ENCODE measurements at regions not wholly inside any gene's neighbourhood (a gene's known extent, or its start where the extent isn't known, plus 50 kb on each side); places are given as distances from the start of the nearest gene placed in this dataset.

DNA sequence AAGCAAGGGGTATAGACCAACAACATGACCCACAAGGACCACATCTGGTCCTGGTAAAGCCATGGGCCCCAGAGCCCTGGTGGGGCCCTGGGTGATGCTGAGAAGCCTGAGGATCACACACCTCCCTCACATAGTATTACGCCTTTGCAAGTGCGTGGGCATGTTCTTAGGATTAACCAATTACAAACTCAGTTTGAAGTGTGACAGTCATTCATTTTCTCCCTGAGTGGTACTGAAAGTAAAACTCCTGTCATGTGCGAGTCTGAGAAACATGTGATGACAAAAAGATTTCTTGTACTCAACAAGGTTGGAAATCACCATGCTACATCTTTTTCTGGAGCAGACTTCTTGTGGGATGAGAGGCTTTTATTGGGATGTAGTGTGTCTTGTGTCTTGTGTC is 315.3 kb upstream of the DUSP10 start:
- no peak for ATAC-seq
- no peak for DNase-seq (ENCODE audit: low read depth, low spot score)
- ChIA-PET RAD21 (ENCODE audit: low non-redundant PET in 1 of 2, low total read pairs in 2 of 2, uncharacterized antibody in 2 of 2, unreplicated experiment in 2 of 2) (no interaction called here), POLR2A (no interaction called here), CTCF (no interaction called here)
- Histone ChIP-seq H3K27ac (ENCODE audit: low read depth, low read length) (no peak overlapping the region), H2AFZ (ENCODE audit: low read depth, low read length, poor library complexity, severe bottlenecking) (no peak overlapping the region), H3K4me2 (ENCODE audit: low read length) (no peak overlapping the region), H4K20me1 (ENCODE audit: insufficient read depth) (no peaks in the 10 kb centered on the region), H3K79me2 (ENCODE audit: insufficient read depth, low read length) (no peaks in the 10 kb centered on the region), H3K9ac (ENCODE audit: low read length) (no peak overlapping the region), H3K9me2 (ENCODE audit: insufficient read depth) (no peaks in the 10 kb centered on the region), H3K4me1 (ENCODE audit: control insufficient read depth in 1 of 2, insufficient read depth in 2 of 2, low read length in 2 of 2) (no peaks in the 10 kb centered on the region), H3K9me3 (ENCODE audit: control insufficient read depth in 1 of 2, insufficient read depth in 1 of 2, low read depth in 1 of 2, low read length in 2 of 2) (no peaks in the 10 kb centered on the region), H3K27me3 (ENCODE audit: insufficient read depth, low read length) (no peaks in the 10 kb centered on the region), H3K4me3 (replicated peaks in 1 of 2; ENCODE audit: low read depth in 1 of 2, low read length in 2 of 2) (no peak overlapping the region), H3K36me3 (ENCODE audit: control insufficient read depth in 1 of 2, insufficient read depth in 2 of 2, low read length in 2 of 2) (no peaks in the 10 kb centered on the region)
- TF ChIP-seq ZFX (IDR thresholded peaks at IDR 0.05), result no peak
- no peak for TF ChIP-seq POLR2A (IDR thresholded peaks at IDR 0.05; ENCODE audit: borderline replicate concordance, extremely low read depth, insufficient read depth, insufficient read length)
- no peak for TF ChIP-seq YY1 (IDR thresholded peaks at IDR 0.05; ENCODE audit: extremely low read depth, insufficient replicate concordance, low read depth, low read length)
- TF ChIP-seq, protein P1, sequence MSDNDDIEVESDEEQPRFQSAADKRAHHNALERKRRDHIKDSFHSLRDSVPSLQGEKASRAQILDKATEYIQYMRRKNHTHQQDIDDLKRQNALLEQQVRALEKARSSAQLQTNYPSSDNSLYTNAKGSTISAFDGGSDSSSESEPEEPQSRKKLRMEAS (IDR thresholded peaks at IDR 0.05), result no peak
- TF ChIP-seq SIN3A (IDR thresholded peaks at IDR 0.05; ENCODE audit: low read depth), result no peak
- TF ChIP-seq CEBPB (IDR thresholded peaks at IDR 0.05; ENCODE audit: low read depth), result no peak
- TF ChIP-seq CTCF (IDR thresholded peaks at IDR 0.05 in 2 of 3, conservative IDR thresholded peaks at IDR 0.05 in 1 of 3; ENCODE audit: borderline replicate concordance in 1 of 3, insufficient read depth in 1 of 3, low read depth in 2 of 3, low read length in 2 of 3), result no peak
- TF ChIP-seq EZH2phosphoT487 (IDR thresholded peaks at IDR 0.05; ENCODE audit: borderline replicate concordance), result no peak
- no peak for TF ChIP-seq REST (IDR thresholded peaks at IDR 0.05; ENCODE audit: low read depth)
- TF ChIP-seq JUND (IDR thresholded peaks at IDR 0.05), result no peak
- no peak for TF ChIP-seq ZNF274 (IDR thresholded peaks at IDR 0.05; ENCODE audit: low read depth, low read length)
- TF ChIP-seq ELF1 (IDR thresholded peaks at IDR 0.05; ENCODE audit: borderline replicate concordance, low read depth), result no peak
- intact Hi-C loops (cut with micrococcal nuclease), result no loop called here
- BruUV-seq (replicated peaks), result no TSS peak

Data from HCT116 (cell line).